A673 (cell line): ENCODE measurements at regions not wholly inside any gene's neighbourhood (a gene's known extent, or its start where the extent isn't known, plus 50 kb on each side); places are given as distances from the start of the nearest gene placed in this dataset.

Experiments
- BruUV-seq: library from RNA; stranded (reverse); fragments of 400-500 nt; replicated peaks from 2 replicates; lab custom pipeline; 2021; lab: Mats Ljungman, UMichigan
- CTCF ChIA-PET: fragments of 300-600 bp; sonication (Branson Sonifier 250); formaldehyde crosslinking; loops from one replicate; lab custom pipeline; 2022; ENCODE audit warnings: antibody characterized with exemption; lab: Charles Lee
- POLR2A ChIA-PET: fragments of 300-600 bp; sonication (Branson Sonifier 250); formaldehyde crosslinking; loops from one replicate; lab custom pipeline; 2022; ENCODE audit warnings: antibody characterized with exemption; ENCODE audit not compliant: low non-redundant PET; lab: Charles Lee
- DNase-seq: peaks from one replicate; pipeline ENCODE4 v3.0.0-alpha.2; 2015; ENCODE audit warnings: low spot score
- H3K27ac ChIP-seq: fragments of 200-600 bp; sonication (generic); 2 replicates; pipeline ENCODE4 v1.5.1; 2016; ENCODE audit warnings: mixed run types, low read depth, mild to moderate bottlenecking, mixed read lengths, antibody characterized with exemption, low read length; ENCODE audit not compliant: poor library complexity, severe bottlenecking
- H3K27me3 ChIP-seq: fragments of 200-600 bp; sonication (generic); replicated peaks from 2 replicates; pipeline ENCODE4 v1.6.1; 2017; ENCODE audit warnings: mixed run types, low read depth, mild to moderate bottlenecking, mixed read lengths, antibody characterized with exemption, low read length; ENCODE audit not compliant: insufficient read depth, poor library complexity
- H3K36me3 ChIP-seq: fragments of 200-600 bp; sonication (generic); 2 replicates; pipeline ENCODE4 v1.6.1; 2016; ENCODE audit warnings: mixed run types, mild to moderate bottlenecking, mixed read lengths, antibody characterized with exemption, low read length; ENCODE audit not compliant: insufficient read depth, poor library complexity, severe bottlenecking
- H3K4me1 ChIP-seq: fragments of 200-600 bp; sonication (generic); 2 replicates; pipeline ENCODE4 v1.6.1; 2017; ENCODE audit warnings: mixed run types, mild to moderate bottlenecking, mixed read lengths, antibody characterized with exemption, low read length; ENCODE audit not compliant: insufficient read depth, poor library complexity, severe bottlenecking
- H3K4me3 ChIP-seq: fragments of 200-600 bp; sonication (generic); 2 replicates; pipeline ENCODE4 v1.5.1; 2016; ENCODE audit warnings: low read depth, mixed run types, mild to moderate bottlenecking, mixed read lengths, low read length; ENCODE audit not compliant: poor library complexity, severe bottlenecking
- H3K9me3 ChIP-seq: fragments of 200-600 bp; sonication (generic); 2 replicates; pipeline ENCODE4 v1.6.1; 2016; ENCODE audit warnings: mixed run types, low read depth, mild to moderate bottlenecking, mixed read lengths, antibody characterized with exemption, low read length; ENCODE audit not compliant: poor library complexity, severe bottlenecking
- EZH2 ChIP-seq: fragments of 200-600 bp; sonication (generic); IDR thresholded peaks from 2 replicates; pipeline ENCODE4 v1.6.1; 2017; ENCODE audit warnings: borderline replicate concordance, low read depth, mild to moderate bottlenecking, mixed read lengths, antibody characterized with exemption, low read length; ENCODE audit not compliant: poor library complexity, severe bottlenecking
- intact Hi-C: fragments of 100-400 bp; cut with micrococcal nuclease; formaldehyde crosslinking; loops from one replicate; pipeline ENCODE4 v1.10.0; 2022; ENCODE audit not compliant: unreplicated experiment
- TF ChIP-seq, protein P1 (sequence below): fragments of 300-800, 200-600 bp; sonication (generic); conservative IDR thresholded peaks from 2 replicates; pipeline ENCODE4 v1.5.1; 2017; ENCODE audit warnings: low read depth, mild to moderate bottlenecking, antibody characterized with exemption, low read length, moderate library complexity, mixed read lengths

DNA sequence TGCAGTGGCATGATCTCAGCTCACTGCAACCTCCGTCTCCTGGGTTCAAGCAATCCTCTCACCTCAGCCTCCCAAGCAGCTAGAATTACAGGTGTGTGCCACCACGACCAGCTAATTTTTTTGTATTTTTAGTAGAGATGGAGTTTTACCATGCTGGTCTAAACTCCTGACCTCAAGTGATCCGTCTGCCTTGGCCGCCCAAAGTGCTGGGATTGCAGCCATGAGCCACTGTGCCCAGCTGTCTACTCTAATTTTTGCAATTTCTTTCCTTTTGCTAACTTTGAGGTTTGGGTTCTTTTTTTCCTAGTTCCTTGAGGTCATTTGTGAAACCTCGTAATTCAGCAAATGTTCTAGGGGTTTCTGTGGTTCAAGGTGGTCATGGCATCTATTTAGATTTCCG, 63.7 kb upstream of the PRLR start:
- H3K27ac ChIP-seq: no peak overlapping the region
- H3K9me3 ChIP-seq: peaks cover 5% of the 10 kb centered on the region
- H3K4me1 ChIP-seq: no peaks in the 10 kb centered on the region
- no peak for DNase-seq
- ChIA-PET CTCF (no interaction called here), POLR2A (no interaction called here)
- H3K27me3 ChIP-seq: no peaks in the 10 kb centered on the region
- TF ChIP-seq EZH2: no peak
- TF ChIP-seq, protein P1, sequence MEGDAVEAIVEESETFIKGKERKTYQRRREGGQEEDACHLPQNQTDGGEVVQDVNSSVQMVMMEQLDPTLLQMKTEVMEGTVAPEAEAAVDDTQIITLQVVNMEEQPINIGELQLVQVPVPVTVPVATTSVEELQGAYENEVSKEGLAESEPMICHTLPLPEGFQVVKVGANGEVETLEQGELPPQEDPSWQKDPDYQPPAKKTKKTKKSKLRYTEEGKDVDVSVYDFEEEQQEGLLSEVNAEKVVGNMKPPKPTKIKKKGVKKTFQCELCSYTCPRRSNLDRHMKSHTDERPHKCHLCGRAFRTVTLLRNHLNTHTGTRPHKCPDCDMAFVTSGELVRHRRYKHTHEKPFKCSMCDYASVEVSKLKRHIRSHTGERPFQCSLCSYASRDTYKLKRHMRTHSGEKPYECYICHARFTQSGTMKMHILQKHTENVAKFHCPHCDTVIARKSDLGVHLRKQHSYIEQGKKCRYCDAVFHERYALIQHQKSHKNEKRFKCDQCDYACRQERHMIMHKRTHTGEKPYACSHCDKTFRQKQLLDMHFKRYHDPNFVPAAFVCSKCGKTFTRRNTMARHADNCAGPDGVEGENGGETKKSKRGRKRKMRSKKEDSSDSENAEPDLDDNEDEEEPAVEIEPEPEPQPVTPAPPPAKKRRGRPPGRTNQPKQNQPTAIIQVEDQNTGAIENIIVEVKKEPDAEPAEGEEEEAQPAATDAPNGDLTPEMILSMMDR: no peak
- no peak overlapping the region for H3K4me3 ChIP-seq
- BruUV-seq: no TSS peak
- H3K36me3 ChIP-seq: no peaks in the 10 kb centered on the region
- intact Hi-C loops: no loop called here

DNA sequence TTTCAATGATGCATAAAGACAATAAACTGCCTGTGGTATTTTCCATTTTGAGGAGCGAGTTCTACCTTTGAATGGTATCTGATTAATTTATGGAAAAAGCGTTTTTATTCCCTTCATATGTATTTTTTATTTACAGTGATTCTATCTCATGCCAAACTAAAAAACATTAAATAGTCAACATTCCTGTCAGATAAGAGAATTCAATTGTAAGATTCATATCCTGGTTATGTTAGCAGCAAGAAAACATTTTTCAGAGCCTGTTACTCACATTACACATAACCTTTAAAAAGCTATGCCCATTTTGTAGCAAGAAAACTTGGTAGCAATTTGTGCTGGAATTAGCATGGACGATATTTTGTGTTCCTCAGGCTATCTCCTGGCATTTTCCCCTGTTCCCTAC, 55.1 kb upstream of the PRLR start:
- no peak overlapping the region for H3K27ac ChIP-seq
- no peaks in the 10 kb centered on the region for H3K4me1 ChIP-seq
- POLR2A ChIA-PET: no interaction called here
- no peaks in the 10 kb centered on the region for H3K9me3 ChIP-seq
- CTCF ChIA-PET: no interaction called here
- H3K4me3 ChIP-seq: no peak overlapping the region
- intact Hi-C loops: no loop called here
- H3K27me3 ChIP-seq: no peaks in the 10 kb centered on the region
- no TSS peak for BruUV-seq
- no peak for DNase-seq
- no peak for TF ChIP-seq EZH2
- TF ChIP-seq, protein P1: no peak
- H3K36me3 ChIP-seq: no peaks in the 10 kb centered on the region

DNA sequence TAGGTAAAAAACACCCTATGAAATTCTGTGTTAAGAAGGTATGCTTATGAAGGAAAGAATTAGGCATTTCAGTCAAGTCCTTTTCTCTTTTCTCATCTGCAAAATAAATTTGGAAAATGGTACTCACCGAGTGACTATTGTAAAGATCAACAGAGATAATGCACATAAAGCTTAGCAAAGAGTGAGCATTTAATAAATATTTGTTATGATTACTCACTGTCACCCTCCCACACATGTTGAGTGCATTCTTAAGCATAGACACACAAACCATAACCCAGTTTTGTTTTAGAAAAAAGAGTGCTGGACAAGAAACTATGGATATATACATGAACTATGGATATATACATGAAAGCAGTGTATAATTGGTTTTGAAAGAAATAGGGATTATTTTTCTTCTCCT, 54.7 kb upstream of the PRLR start:
- no peaks in the 10 kb centered on the region for H3K27me3 ChIP-seq
- no peak for TF ChIP-seq EZH2
- TF ChIP-seq, protein P1: no peak
- no peaks in the 10 kb centered on the region for H3K9me3 ChIP-seq
- ChIA-PET CTCF (no interaction called here), POLR2A (no interaction called here)
- no peak overlapping the region for H3K4me3 ChIP-seq
- no TSS peak for BruUV-seq
- no peak overlapping the region for H3K27ac ChIP-seq
- no peaks in the 10 kb centered on the region for H3K4me1 ChIP-seq
- H3K36me3 ChIP-seq: no peaks in the 10 kb centered on the region
- no peak for DNase-seq
- intact Hi-C loops: no loop called here
